GM19395 (cell line): ENCODE measurements at regions not wholly inside any gene's neighbourhood (a gene's known extent, or its start where the extent isn't known, plus 50 kb on each side); places are given as distances from the start of the nearest gene placed in this dataset.

ENCODE experiments used
- ATAC-seq: cut with Tn5 transposase; IDR thresholded peaks from one replicate; pipeline ENCODE4 v1.9.1; 2021; ENCODE audit warnings: mild to moderate bottlenecking, moderate library complexity; ENCODE audit not compliant: unreplicated experiment

DNA sequence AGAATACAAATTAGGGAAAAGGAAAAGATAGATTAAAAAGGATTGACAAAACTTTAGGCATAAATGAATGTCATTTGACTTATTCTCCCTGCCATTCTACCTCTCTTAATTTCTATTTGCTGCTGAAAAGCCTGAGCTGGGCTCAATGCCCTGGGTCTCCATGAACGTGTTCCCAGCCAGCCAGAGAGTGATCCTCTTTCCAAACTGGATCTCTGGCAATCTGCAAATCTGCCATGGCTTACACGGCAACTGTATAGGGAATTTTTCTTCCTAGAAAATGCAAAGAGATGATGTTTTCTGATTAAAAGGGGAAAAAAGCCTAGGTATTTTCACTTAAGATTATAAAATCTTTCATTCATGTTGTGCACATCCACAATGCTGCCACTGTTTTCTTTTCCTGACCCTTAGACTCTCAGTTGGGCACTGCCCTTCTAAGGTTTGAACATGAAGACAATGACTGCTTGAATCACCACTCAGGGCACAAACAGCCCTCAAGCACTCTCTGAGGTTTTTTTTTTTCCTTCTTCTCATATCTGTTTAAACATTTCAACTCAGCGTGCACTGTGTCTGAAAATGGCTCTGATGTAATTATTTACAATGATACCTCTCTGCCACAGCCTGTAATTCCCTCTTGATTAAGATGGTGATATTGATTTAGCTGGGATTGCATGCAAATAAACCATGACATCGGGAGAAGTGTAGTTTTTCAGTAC lies 60.3 kb downstream of the DACT1 start:
- no peak for ATAC-seq

DNA sequence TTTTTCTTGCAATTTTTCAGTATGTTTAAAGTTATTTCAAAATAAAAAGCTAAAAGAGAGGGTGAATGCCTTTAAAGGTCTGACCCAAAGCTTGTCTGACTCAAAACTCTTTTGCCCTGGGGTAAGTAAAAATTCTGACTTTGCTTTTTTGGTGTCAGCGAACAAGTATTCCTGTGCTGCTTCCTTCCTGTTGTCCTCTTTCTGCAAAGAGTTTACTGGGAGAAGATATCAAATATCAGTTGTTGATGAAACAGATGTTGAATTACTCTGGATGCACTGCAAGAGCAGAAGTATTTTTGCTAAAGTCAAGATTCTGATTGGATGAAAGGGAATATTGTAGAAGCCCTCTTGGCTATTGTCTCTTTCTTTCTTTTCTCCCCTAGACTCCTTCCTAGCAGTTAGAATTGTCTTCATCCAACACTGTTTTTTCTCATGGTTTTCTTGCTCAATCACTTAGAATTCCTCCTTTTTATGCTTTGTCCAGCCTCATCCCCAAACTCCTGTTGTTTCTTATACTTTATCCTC lies 62.0 kb downstream of the DACT1 start:
- ATAC-seq: no peak

DNA sequence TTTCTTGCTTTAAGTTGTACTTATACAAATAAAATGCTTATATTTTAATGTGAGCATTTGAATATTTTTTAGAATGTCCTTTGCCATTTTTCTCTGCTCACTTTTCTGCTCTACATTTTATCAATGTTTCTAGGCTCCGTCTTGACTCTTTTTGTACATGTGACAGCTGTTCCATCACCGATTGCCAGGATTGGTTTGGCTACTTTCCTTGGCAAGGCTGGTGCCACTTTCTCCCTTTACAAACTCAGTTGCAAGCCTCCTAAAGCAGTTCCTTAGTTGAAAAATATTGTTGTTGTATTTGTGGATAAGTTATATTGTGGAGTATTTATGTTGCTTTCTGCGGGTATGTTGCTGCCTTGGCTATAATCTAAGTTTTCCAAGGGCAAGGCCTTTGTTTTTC lies 63.4 kb downstream of the DACT1 start:
- ATAC-seq: no peak

DNA sequence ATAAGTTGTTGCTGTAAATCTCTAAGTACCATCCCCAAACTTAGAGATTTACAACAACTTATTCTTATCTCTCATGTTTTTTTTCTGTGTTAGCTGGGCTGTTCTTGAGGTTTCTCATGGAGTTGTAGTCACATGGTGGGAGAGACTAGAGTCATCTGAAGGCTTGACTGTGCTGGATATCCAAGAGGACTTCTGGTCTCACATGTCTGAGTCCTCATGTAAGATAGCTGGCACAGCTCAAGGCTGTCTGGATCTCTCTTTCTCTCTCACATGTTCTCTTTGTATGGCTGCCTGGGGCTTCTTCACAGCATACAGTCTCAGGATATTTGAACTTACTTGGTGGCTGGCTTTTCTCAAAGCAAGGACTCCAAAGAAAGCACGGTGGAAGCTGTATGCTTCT lies 63.8 kb downstream of the DACT1 start:
- ATAC-seq: no peak

DNA sequence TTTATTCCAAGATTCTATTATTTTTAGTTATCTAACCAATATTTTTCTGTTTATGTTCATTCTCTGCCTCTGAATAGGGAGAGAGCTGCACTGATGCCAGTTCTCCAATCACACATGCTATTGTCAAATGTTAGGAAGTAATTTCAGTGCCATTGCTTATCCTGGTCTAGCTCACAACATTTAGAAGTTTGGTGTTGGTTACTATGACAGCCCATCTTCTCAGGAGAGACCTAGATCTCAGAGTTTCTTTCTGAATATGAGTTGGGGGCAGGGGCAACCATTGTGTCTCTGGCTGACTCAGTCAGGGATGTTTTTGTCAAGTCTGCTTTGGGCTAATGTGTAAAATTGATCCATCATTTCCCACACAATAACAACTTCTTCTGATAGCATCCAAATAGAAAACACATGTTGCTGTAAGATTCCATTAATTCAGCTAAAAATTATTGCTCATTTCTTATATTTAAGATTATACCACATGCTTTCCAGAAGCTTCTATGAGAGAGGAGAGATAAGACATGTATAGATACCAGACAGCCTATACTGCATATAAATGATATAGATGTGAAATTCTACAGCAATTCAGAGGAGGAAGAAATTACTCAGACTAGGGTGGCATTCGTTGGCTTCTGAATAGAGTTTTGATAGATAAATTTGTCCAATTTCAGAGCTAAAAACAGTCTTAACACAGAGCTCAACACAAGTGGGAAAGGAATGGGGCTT lies 64.8 kb downstream of the DACT1 start:
- ATAC-seq: no peak

DNA sequence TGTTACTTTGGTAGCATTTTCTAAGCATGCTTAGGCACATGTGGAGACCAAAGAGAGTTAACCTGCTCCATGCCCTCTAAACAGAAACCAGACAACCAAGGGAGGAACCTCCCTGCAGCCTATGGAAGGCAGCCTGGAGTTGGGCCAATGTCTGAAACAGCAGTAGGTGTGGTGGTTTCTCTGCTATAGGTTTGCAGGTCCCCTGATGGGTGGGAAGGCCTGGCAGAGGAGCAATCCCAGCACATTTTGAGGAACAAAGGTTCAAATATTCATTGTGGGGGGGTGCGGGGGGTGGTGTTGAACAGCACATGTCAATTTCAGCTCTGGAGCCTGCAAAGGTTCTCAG lies 65.4 kb downstream of the DACT1 start:
- ATAC-seq: no peak

DNA sequence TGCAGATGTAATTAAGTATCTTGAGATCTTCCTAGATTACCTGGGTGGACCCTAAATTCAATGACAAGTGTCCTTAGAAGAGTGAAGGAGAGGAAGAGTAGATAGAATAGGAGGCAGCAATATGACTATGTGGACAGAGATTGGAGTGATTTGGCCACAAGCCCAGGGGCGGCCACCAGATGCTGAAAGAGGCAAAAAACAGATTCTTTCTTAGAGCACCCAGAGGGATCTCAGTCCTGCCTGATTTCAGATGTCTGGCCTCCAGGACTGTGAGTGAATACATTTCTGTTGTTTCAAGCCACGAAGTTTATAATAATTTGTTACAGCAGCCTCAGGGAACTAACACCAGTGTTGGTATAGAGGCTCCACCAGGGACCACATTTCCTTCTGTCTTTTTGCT lies 67.3 kb downstream of the DACT1 start:
- no peak for ATAC-seq

DNA sequence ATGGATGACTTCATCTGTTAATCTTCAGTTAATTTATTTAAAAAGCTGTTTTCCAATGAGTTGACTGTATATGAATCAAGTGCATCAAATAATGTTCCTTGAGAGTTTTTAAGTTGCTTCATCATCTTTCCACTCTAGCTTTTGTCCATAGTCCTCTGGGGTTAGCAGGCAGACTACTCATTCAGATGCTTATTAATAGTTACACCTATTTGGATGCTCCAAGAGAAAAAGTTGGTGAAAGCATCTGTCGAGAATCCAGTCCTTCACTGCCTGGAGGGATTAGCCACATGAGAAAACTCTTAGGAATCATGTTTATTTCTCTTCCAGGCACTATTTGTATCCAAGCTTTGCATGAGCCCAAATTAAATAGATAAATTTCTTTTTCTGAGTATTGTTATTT lies 70.2 kb downstream of the DACT1 start:
- no peak for ATAC-seq

DNA sequence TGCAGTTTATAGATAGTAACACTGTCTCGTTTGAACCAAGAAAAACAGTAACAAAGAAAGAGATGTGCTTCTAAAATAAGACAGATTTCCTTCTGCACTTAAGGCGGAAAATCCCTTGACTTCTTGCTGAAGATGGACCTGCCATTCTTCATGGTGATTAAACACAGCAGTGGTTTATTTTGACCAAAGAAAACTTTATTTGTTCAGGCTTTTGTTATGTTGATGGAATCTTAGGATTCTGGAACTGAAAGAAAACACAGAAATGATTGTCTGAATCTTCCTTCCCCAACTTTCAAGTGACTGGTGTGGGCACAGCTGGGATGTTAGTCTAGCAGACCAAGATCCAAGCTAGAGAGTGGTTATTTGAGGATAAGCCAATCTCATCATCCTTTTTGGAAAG lies 72.2 kb downstream of the DACT1 start:
- no peak for ATAC-seq

DNA sequence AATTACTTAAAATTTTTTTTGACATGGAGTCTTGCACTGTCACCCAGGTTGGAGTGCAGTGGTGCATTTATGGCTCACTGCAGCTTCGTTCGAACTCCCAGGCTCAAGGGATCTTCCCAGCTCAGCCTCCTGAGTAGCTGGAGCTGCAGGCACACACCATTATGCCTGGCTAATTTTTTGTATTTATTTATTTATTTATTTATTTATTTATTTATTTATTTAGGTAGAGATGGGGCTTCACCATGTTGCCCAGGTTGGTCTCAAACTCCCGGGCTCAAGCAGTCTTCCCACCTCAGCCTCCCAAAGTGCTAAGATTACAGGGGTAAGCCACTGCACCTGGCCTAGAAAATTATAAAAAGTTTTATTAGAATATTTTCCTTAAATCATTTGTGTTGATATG lies 73.6 kb downstream of the DACT1 start:
- ATAC-seq: no peak

DNA sequence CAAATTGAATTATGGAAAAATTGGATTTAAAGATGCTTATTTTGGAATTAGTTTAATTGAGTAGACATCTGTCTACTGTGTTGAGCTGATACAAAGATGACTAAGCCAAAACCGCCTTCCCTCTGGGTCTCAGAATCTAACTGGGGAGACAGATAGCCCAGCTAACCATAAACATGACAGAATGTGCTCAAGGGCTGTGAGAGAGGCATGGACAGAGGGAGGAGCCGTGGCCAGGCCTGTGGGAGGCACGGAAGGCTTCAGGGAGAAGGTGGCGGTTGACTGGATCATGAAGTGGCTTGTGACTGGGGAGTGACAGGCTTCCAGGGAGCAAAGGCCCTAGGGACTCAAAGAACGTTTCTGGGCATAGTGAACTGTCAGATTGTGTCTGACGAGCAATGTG lies 74.6 kb downstream of the DACT1 start:
- ATAC-seq: no peak

DNA sequence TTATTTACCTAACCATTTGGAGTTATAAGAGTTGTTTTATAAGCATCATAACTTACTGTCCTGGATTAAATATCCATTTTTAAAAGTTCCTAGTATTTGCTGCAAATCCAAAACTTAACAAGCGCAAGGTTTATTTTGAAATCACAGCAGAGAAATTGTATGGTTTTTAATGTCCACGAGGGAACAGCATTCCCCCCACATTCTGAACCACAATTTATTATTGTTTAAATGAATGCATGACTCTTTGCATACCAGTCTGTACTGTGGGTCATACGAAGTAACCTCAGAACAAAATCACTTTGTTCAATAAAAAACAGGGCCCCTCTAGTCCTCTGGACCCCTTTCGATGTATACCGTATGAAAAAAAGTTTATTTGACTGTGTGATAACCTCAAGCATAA lies 75.9 kb downstream of the DACT1 start:
- ATAC-seq: no peak

DNA sequence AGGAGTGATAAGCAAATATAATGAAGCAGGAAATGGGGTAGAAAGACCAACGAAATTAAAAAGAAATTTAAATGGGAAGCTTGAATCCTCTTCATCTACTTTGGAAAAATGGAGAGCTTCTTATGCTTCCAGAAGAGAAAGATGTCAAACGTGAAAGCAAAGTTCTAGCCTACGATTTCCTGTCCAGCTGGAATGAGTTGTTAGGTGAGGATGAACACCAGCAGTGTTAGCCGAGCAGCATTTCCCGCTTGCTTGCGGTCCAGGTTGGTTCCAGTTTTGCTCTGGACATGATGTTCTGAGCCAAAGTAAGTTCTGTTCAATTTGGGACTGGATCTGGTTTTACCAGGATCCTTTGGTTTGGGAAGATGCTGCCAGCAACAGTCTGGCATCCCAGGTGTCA lies 78.9 kb downstream of the DACT1 start:
- ATAC-seq: no peak

DNA sequence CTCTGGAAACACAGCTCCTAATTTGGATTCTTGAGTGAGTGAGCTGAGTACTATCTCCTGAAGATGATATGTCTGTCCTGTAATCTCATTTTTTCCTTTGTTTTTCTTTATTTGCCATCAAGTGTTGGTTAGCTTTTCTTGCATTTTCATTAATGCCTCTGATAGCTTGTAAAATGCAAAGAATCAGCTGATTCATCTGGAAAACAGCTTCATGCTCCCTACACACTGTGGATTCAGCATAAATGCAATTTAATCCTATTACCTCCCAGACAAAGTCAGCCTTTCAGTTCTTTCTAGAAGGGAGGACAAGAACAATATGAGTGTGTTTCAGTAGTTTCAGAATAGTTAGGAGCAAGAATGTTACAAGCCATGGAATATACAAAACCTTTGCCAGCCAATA lies 79.4 kb downstream of the DACT1 start:
- no peak for ATAC-seq

DNA sequence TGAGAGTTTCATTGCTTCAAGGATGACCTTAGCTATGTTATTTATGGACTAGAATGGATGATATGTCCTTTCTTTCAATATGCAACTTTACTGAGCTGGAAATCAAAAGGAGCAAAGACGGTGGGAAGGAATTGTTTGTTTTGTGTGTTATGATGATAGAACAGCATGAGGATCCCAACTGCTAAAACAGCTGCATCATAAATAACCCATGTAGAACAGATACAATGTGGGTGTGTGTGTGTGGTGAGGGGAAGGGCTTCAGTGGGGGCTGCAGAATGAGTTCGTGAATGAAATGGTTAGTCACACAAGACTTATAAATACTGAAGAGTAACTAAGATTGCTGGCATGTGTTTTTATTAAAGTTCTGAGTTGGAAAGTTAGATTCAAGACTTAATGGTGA lies 80.1 kb downstream of the DACT1 start:
- no peak for ATAC-seq

DNA sequence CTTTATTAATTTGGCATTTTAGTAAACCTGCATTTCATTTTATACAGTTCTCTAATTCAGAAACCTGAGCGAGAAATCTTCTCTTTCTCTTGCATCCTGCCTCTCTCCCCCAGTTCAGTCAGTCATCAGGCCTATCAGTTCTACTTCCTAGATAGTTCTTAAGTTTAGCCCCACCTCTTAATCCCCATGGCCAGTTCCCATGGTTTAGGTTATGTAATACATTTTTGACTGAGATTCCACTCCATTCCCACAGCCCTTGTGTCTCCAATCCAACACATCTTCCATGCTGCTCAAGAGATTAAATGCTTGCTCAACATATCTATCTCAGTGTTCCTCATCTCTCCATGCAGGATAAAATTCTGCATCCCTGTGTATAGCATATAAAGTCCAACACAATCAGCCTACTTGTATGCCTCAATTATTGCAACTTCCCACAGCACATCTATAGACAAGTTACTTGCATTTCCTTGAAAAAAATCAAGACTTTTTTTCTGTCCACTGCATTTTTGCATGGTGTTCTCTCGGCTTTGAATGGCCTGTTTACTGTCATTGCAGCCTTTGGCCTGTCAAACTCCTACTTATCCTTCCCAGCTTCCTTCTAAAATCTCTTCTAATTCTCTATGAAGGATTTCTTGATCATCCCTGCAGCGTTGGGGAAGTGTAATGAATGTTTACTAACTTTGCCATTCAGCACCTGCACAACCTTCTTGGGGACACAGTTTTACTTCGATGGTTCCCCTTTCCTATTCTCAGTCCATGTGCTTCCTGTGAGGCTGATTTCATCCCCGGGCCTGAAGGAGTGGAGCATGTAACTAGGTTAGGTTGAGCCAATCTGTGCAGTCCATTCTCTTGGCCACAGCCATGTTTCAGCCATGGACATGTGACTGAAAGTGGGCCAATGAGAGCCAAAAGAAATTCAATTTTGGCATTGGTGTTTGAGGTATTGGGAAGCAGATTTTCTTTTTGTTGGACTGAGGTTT lies 80.8 kb downstream of the DACT1 start:
- no peak for ATAC-seq

DNA sequence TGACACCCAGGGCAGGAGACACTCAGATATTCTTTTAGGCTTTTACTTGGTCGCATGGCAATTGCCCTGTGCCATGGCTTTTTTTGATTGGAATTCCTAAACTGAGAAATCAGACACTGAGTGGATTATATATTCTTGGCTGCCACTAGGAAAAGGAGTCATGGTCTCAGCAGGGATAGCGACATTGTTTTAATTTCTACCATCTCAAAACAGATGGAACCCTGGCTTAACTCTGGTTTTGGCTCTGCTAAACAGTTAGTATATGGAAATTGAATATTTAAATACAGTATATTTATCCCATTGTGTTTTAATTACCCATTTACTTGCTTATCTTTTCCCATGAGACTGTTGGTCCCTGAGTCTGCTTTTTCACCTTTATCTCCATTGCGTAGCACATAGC lies 84.0 kb downstream of the DACT1 start:
- ATAC-seq: no peak

DNA sequence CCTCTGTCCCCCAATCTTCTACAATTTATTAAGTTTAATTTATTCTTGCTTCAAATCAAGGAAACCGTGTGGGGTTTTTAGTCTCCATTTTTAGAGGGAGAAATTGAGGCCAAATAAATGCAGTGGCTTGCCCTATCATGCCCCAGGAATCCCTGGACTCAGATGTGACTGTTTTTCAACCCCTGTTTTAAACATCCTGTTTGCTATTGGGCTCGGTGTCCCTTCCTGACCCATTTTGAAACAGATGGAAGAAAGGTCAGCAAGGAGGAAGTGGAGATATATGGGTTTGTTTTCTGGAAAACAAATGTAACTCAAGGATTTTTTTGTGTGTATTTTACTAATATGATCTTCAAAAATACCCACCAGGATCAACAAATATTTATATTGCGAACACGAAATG lies 84.7 kb downstream of the DACT1 start:
- no peak for ATAC-seq

DNA sequence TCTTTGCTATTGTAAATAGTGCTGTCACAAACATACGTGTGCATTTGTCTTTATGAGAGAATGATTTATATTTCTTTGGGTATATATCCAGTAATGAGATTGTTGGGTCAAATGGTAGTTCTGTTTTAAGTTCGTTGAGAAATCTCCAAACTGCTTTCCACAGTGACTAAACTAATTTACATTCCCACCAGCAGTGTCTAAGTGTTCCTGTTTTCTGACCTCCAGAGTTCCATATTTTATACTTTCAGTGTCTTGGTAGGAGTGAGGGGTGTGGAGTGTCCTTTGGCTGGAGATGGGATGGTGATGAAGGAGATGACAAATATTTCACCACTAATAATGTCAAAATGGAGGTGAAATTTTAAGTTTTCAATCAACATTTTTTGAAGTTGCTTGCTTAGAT lies 86.4 kb downstream of the DACT1 start:
- no peak for ATAC-seq

DNA sequence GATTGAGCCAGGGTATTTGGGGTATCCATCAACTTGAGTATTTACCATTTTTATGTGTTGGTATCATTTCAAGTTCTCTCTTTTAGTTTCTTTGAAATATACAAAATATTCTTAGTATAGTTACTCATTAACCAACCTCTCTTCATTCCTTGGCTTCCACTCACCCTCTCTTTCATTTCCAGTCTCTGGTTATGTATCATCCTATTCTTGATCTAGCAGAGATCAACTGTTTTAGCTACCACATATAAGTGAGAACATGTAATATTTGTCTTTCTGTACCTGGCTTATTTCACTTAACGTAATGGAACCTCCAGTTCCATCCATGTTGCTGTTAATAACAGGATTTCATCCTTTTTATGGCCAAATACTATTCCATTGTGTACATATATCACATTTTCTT lies 86.9 kb downstream of the DACT1 start:
- ATAC-seq: no peak

DNA sequence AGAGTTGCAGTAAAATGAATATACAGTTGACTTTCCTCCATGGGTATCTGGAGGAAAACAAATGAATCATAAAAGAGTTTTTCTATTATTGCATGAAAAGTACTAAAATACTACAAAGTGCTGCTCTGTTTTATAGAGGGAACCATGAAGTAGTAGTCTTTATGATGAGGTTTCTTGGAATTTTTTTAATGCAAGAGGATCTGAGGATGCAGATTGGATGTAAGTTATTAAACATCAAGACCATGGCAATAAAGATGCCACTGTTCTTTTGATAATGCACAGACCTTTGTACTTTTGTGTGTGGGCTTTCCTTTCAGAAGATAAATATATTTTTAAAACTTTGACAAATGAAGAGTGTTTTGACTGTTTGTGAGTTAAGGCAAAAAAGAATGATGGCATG lies 87.5 kb downstream of the DACT1 start:
- no peak for ATAC-seq

DNA sequence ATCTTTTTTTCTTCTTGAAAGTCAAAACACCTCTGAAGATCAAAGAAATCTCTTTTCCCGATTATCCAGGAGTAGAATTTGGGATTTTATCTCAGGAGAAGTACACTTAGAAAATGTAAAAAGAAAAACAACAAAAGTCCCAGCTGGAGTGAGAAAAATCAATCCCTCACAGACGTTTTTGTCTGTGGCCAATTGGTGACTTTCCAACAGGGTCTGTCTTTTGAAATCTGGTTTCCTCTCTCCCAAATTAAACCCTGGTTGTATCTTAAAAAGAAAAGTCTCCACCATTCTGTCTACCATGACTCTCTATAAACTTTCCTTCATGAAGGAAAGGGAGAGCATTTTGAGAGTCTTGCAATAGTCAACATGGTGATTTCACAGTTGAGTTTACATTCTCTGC lies 88.1 kb downstream of the DACT1 start:
- no peak for ATAC-seq
